Neural crest cell (in vitro differentiated cells): ENCODE measurements at regions not wholly inside any gene's neighbourhood (a gene's known extent, or its start where the extent isn't known, plus 50 kb on each side); places are given as distances from the start of the nearest gene placed in this dataset.

Experiments used
- DNase-seq: peaks from one replicate; pipeline ENCODE4 v3.0.0; 2021; ENCODE audit warnings: low read depth, mixed read lengths, low spot score
- H3K27ac Mint-ChIP-seq: one replicate; pipeline ENCODE4 v1.8.0; 2021; ENCODE audit warnings: mild to moderate bottlenecking, mixed read lengths; ENCODE audit not compliant: unreplicated experiment
- H3K27me3 Mint-ChIP-seq: 2 replicates; pipeline ENCODE4 v1.8.0; 2021; ENCODE audit warnings: low read depth, mild to moderate bottlenecking, mixed read lengths
- H3K36me3 Mint-ChIP-seq: 2 replicates; pipeline ENCODE4 v1.8.0; 2021; ENCODE audit warnings: low read depth, mild to moderate bottlenecking, mixed read lengths
- H3K4me1 Mint-ChIP-seq: 2 replicates; pipeline ENCODE4 v1.8.0; 2021; ENCODE audit warnings: mixed read lengths
- H3K4me3 Mint-ChIP-seq: one replicate; pipeline ENCODE4 v1.8.0; 2021; ENCODE audit warnings: mild to moderate bottlenecking, mixed read lengths
- H3K9me3 Mint-ChIP-seq: 2 replicates; pipeline ENCODE4 v1.8.0; 2021; ENCODE audit warnings: mixed read lengths
- CTCF ChIP-seq: fragments of 200-600 bp; sonication (generic); conservative IDR thresholded peaks from 2 replicates; pipeline ENCODE4 v1.5.0; 2021; ENCODE audit warnings: antibody characterized with exemption, mild to moderate bottlenecking

GRCh38 chr2:211049321-211050018 lies 493.1 kb downstream of the CPS1 start:
- TF ChIP-seq CTCF: no peak
- no peak overlapping the region for H3K27ac Mint-ChIP-seq
- no peak overlapping the region for H3K4me3 Mint-ChIP-seq
- DNase-seq: no peak
- no peaks in the 10 kb centered on the region for H3K27me3 Mint-ChIP-seq
- H3K4me1 Mint-ChIP-seq: no peaks in the 10 kb centered on the region
- H3K9me3 Mint-ChIP-seq: no peaks in the 10 kb centered on the region
- no peaks in the 10 kb centered on the region for H3K36me3 Mint-ChIP-seq

- Mint-ChIP-seq H3K36me3 (no peaks in the 10 kb centered on the region), H3K4me1 (no peaks in the 10 kb centered on the region), H3K9me3 (no peaks in the 10 kb centered on the region), H3K27me3 (no peaks in the 10 kb centered on the region), H3K27ac (no peak overlapping the region), H3K4me3 (no peak overlapping the region)
- no peak for DNase-seq
- TF ChIP-seq CTCF: peak; percentile 49
Observed at GRCh38 chr2:211055438-211055837, 499.0 kb downstream of the CPS1 start.

- H3K36me3 Mint-ChIP-seq: no peaks in the 10 kb centered on the region
- H3K4me1 Mint-ChIP-seq: no peaks in the 10 kb centered on the region
- no peak overlapping the region for H3K27ac Mint-ChIP-seq
- TF ChIP-seq CTCF: no peak
- DNase-seq: no peak
- no peaks in the 10 kb centered on the region for H3K27me3 Mint-ChIP-seq
- no peaks in the 10 kb centered on the region for H3K9me3 Mint-ChIP-seq
- no peak overlapping the region for H3K4me3 Mint-ChIP-seq
Observed at GRCh38 chr2:211061612-211062296, 505.4 kb downstream of the CPS1 start.

- DNase-seq: no peak
- no peak for TF ChIP-seq CTCF
- no peak overlapping the region for H3K4me3 Mint-ChIP-seq
- no peaks in the 10 kb centered on the region for H3K4me1 Mint-ChIP-seq
- no peaks in the 10 kb centered on the region for H3K9me3 Mint-ChIP-seq
- H3K36me3 Mint-ChIP-seq: no peaks in the 10 kb centered on the region
- no peak overlapping the region for H3K27ac Mint-ChIP-seq
- H3K27me3 Mint-ChIP-seq: no peaks in the 10 kb centered on the region
Observed at GRCh38 chr2:211062297-211062612, 505.9 kb downstream of the CPS1 start.

GRCh38 chr2:211067029-211067428 lies 510.6 kb downstream of the CPS1 start:
- Mint-ChIP-seq H3K36me3 (no peaks in the 10 kb centered on the region), H3K9me3 (no peaks in the 10 kb centered on the region), H3K4me3 (no peak overlapping the region), H3K27ac (no peak overlapping the region), H3K4me1 (no peaks in the 10 kb centered on the region), H3K27me3 (no peaks in the 10 kb centered on the region)
- no peak for DNase-seq
- TF ChIP-seq CTCF: no peak
